HG03378 (cell line): ENCODE measurements at regions not wholly inside any gene's neighbourhood (a gene's known extent, or its start where the extent isn't known, plus 50 kb on each side); places are given as distances from the start of the nearest gene placed in this dataset.
"Not testable (repeated sequence)": the region's sequence is repeated elsewhere in the genome, so short reads cannot be mapped to it uniquely, and the experiment has no call there.

Source experiments
- ATAC-seq: cut with Tn5 transposase; IDR thresholded peaks from one replicate; pipeline ENCODE4 v1.9.1; 2021; ENCODE audit warnings: mild to moderate bottlenecking, moderate library complexity; ENCODE audit not compliant: unreplicated experiment

DNA sequence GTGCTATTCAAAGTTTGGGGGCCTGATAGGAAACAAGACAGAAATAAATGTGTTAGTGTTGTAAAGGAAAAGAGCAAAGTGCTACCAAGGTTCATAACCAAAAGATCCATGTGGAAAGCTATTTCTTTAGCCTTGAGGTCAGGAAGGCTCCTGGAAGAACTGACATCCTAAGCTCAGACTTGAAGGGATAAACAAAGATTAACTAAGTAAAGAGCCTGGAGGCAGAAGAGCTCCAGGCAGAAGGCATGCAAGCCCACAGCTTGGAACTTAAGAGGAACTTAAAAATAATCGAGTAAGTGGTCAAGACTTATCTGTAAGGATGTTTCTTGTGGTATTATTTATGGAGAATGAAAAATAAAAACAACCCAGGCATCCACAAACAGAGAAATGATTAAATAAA is 245.0 kb upstream of the MGAT5 start:
- no peak for ATAC-seq

DNA sequence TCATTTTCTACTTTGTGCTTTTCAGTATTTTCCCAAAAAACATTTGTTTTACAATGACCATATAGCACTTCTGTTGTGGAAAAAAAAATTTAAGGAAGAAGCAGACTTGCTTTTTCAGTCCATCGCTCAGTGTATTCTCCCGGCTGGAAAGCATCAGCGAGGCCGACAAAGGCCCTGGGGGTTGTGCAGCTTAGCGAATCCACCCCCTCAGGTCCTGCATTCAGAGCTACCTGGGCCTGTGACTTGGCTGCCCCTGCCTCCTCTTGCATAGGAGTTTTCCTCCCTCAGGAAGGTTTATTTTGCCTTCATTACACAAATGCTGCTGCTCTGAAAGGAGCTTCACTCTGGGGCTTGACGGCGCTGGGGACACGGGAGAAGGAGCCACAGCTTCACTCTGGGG is 244.4 kb upstream of the MGAT5 start:
- ATAC-seq = no peak

DNA sequence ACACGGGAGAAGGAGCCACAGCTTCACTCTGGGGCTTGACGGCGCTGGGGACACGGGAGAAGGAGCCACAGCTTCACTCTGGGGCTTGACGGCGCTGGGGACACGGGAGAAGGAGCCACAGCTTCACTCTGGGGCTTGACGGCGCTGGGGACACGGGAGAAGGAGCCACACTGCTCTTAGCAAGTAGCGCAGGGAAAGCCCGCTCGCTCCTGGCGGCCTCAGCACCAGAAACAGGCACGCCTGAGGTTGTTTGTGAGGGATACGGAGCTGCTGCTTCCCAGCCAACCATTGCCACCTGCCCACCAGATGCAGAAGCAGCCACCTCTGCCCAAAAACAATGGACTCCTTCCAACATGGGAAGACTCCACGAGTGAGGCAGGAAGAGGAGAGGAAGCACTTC is 244.0 kb upstream of the MGAT5 start:
- ATAC-seq = not testable (repeated sequence)

DNA sequence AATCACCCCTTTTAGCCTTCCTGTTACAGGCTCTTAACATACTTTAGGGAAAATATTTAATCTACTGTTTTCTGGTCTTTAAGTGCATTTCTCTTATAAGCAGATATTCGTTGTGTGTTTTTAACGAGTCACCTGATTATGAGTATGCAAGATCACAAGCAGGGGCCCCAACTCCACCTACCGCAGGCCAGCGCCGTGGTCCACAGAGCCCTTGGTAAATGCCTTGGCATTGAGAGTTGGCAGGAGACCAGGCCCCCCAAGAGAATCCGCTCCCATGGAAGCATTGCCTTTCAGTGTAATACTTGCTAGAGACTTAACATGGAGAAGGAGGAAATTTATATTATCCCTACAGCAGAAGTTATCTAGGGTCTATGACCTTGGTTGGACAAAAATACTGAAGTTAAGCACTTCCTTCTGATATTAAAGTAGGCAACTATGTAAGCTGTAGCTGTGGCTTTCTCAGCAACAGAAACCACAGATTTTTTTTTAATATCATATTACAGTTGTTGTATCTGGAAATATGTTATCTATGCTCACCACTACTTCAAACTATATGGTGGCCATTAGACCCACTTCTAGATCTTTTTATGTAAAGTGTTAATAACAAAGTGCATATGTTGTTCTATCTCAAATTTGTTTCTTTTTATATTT is 241.8 kb upstream of the MGAT5 start:
- ATAC-seq = no peak

DNA sequence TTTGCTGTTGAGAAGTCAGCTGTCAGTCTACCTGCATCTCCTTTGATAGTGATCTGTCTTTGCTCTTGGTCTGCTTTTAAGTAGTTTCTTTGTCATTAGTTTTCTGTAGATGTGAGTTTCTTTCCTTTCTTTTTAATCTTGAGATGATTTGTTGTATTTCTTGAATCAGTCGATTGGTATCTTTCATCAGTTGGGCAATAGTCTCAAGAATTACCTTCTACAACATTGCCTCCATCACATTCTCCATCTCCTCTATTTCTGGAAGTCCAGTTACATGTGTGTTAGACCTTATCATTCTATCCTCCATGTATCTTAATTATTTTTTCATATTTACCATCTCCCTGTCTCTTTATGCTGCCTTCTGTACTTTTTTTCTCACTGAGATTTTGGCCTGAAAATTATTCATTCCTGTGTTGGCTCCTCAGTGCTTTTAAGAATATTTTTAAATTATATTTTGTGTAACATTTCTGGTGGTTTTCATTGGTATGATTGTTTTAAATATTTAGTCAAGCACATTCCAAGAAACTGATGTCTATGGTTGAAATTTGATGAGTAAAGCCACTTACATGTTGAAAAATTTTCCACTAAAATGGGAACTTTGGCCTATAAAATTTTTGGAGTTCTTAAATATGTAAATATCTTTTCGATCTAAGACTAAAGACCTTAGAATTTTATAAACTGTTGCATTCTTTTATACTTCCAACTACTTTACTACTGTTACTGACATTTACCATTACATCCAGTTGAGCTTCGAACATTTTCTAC is 239.5 kb upstream of the MGAT5 start:
- no peak for ATAC-seq

DNA sequence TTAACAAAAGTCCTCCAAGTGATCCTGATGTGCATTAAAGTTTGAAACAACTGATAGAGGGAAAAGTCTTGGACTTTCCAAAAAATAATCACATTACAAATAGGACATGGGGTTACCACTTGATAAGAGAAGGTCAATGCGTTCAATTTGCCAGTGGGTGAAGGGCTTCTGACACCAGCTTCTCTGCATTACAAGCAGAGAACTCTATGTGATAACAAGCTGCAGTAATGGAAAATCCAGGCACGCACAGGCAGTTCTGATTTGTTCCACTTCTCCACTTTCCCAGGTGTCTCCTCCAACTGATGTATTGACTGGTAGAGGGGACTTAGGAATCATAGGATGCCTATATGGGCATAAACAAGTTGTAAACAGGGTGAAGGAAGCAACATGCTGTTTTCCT is 234.0 kb upstream of the MGAT5 start:
- ATAC-seq = no peak

DNA sequence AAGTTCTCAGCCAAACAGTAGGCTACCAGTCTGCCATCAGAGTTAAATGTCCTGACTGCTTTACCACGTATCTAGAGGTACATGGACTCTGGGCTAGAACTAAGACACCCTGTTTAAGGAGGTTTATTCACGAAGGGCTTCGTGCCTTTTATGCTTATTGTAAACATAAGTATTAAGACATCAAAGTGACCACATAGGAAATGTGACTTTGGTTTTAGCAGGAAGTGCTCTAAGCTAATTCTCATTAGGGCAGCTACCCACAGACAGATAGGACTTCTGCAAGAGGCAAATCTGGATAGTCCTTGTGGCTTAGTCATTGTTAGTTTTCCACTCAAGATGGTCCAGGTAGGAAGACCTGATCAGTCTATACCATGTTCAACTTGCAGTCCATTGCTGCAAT is 233.3 kb upstream of the MGAT5 start:
- no peak for ATAC-seq

DNA sequence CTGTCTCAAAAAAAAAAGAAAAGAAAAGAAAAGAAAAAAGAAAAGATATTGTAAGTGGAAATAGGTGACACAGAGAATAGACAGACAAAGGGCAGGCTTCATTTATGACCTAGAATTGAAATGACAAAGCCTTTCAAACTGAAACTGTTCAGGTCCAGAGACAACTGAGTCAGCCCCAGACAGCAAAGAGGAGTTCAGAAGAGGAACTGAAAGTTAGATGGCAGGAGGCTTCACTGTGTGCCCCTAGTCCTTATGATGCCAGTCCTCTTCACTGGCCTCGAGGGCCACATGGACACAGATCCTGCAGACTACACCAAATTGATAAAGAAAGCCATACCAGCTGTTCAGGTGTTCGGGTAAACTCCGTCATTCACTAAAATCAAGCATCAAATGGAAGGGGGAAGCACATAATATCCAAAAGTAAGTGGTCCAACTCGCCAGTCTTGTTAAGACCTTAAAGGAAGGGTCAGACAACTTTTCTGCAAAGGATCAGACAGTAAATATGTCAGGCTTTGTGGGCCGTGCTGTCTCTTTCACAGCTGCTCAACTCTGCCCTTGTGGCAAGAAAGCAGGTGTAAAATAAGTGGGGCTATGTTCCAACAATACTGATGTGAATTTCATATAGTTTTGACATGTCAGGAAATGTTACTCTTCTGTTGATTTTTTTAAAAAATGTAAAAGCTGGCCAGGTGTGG is 231.9 kb upstream of the MGAT5 start:
- ATAC-seq = peak; percentile 97

DNA sequence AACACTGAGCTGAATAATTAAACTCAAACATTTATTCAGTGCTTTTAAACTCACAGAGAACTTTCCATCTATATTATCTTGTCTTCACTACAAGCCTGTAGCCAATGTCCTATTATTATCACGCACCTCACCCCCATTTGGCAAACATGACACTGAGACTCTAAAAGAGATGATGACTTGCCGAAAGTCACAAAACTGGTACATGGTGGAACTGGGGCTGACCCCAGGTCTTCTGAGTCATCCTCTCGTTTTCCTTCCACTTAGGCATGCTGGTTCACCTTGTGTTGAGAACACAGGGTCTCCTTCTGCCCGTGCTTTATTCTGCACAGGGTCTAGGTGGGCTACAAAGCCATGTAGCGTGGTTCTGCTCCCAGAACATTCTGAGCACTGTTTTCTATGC is 230.0 kb upstream of the MGAT5 start:
- no peak for ATAC-seq

DNA sequence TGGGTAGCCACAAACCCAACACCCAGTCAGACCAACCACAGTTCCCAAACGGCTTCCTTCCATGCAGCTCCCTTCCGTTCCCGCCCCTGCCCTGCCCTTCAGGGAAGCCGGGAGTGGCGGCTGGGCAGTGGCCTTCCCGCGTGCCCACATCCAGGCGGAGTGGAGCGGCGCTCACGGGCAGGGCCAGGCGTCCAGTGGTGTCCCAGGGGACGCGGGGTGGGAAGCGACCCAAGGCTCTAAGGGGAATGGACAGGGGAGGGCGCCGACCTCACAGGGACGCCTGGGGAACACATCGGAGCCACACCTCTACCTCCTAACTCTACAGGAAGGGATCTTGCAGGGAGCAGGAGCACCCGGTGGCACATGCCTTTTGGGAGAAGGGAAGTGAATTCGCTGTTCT is 225.9 kb upstream of the MGAT5 start:
- ATAC-seq = no peak

DNA sequence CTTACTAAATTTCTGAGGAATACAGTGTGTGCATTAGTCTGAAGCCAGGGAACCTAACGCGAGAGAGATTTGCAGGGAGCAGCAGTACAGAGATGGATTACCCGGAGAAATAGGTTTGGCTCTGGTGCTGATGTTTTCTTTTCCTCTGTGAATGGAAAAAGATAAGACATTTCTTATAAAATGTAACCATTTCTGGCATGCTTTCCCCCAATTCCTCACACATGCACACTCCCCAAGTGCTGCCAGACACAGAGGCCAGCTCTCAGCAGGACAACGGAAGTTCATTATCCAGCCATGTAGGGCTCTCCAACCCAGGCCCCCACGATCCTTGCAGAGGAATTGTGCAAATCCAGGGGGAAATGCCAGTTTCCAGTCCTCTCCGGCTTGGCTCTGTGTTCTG is 224.5 kb upstream of the MGAT5 start:
- no peak for ATAC-seq

DNA sequence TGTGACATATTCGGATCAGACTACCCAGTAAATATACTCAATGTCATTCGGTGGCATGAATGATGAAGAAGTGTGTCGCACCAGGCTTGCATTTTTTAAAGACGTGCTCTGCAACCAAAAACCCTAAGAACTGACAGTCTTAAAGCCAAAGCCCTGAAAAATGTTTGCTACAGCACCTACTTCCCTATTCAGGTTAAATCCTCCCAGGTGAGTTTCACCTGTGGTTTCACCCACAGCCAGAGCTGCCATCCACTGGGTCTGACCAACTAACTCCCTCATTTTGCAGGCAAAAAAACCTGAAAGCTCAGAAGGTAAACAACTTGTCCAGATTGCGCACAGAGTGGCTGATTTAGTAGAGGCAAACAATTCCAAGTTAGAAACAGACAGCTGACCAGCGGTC is 222.3 kb upstream of the MGAT5 start:
- no peak for ATAC-seq

DNA sequence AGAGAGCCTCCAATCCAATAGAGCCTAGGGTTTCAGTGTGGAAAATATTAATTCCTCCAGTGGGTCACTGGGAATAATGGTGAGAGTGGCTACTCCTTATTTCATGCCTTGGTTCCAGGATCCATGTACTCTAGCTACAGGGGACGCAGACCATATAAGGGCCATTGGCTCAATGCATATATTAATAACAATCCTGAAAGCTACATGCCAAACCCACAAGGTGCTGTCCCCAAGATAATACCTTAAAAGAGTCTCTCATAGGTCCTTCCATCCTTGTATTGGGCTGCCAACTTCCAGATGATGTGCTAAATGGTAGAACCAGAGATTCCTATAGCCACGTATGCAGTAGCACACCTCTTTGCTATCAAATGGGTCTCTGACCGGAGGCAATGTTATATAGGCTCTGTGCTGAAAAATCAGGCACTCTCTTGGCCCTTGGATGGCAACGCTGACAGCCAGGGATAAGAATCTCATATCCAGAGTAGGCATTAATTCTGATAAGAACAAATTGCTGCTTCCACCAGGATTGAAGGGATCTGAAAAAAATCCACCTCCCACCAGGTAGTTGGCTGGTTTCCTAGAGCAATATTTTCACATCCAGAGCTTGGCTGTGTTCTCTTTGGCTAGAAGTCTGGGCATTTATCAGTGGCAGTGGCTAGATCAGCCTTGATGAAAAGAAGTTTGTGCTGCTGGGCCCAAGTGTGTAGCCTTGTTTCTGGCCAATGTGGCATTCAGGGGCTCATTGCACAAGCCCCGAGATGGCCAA is 218.1 kb upstream of the MGAT5 start:
- ATAC-seq = no peak

DNA sequence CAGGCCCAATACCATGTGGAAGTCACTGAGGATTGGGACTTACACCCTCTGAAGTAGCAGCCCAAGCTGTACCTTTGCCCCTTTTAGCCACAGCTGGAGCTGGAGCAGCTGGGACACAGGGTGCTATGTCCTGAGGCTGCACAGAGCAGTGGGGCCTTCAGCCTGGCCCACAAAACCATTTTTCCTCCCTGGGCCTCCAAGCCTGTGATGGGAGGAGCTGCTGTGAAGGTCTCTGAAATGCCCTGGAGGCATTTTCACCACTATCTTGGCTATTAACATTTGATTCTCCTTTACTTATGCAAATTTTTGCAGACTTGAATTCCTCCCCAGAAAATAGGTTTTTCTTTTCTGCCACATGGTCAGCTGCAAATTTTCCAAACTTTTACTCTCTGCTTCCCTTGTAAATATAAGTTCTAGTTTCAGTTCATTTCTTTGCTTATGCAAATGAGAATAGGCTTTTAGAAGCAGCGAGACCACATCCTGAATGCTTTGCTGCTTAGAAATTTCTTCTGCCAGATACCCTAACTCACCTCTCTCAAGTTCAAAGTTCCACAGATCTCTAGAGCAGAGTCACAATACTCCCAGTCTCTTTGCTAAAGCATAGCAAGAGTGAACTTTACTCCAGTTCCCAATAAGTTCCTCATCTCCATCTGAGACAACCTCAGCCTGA is 213.8 kb upstream of the MGAT5 start:
- peak; percentile 70 for ATAC-seq

DNA sequence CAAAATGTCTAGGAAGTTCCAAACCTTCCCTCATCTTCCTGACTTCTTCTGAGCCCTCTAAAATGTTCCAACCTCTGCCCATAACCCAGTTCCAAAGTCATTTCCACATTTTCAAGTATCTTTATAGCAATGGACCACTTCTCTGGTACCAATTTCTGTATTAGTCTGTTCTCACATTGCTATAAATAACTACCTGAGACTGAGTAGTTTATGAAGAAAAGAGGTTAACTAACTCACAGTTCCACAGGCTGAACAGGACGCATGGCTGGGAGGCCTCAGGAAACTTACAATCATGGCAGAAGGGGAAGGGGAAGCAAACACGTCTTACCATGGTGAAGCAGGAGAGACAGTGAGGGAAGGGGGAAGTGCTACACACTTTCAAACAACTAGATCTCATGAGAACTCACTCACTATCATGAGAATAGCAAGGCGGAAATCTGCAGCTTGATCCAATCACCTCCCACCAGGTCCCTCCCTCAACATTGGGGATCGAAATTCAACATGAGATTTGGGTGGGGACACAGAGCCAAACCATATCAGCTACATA is 213.2 kb upstream of the MGAT5 start:
- not testable (repeated sequence) for ATAC-seq

DNA sequence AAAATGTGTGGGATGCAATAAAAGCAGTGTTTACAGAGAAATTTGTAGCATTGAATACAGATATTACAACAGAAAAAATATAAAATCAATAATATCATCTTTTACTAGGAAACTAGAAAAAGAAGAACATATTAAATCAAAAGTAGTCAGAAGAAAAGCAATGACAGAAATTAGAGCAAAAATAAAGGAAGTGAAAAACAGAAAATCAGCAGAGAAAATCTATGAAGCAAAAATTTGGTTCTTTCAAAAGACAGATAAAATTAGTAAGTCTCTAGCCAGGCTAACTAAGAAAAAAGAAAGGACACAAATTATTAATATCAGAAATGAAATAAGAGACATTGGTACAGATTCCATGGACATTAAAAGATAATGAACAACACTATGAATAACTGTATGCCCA is 212.0 kb upstream of the MGAT5 start:
- peak; percentile 52 for ATAC-seq

DNA sequence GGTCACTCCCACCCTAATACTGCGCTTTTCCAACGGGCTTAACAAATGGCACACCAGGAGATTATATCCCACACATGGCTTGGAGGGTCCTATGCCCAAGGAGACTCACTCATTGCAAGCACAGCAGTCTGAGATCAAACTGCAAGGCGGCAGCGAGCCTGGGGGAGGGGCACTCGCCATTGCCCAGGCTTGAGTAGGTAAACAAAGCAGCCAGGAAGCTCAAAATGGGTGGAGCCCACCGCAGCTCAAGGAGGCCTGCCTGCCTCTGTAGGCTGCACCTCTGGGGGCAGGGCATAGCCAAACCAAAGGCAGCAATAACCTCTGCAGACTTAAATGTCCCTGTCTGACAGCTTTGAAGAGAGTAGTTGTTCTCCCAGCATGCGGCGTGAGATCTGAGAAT is 210.8 kb upstream of the MGAT5 start:
- ATAC-seq = not testable (repeated sequence)

DNA sequence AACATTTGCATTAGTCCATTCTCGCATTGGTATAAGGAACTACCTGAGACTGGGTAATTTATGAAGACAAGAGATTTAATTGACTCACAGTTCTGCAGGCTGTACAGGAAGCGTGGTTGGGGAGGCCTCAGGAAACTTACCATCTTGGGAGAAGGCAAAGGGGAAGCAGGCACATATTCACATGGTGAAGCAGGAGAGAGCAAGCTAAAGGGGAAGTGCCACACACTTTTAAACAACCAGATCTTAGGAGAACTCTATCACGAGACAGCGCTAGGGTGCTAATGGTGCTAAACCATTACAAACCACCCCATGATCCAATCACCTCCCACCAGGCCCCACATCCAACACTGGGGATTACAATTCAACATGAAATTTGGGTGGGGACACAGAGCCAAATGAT is 201.7 kb upstream of the MGAT5 start:
- no peak for ATAC-seq

DNA sequence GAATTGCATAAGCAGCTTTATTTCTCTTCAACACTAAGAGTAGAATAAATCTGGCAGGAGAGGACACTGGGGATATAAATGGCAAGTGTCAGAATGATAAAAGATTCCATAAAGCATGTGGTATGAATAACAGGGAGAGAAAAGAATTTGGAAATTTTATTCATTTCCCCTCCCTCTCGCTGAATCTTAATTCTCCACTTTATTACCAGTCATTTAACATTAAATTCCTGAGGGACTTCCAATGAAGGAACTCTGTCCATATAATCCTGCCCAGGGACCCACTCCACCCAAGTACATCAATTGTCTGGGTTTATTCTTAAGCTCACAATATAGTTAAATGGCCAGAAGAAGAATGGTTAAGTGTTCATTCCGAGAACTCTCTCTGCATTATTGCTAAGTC is 197.7 kb upstream of the MGAT5 start:
- ATAC-seq = no peak

DNA sequence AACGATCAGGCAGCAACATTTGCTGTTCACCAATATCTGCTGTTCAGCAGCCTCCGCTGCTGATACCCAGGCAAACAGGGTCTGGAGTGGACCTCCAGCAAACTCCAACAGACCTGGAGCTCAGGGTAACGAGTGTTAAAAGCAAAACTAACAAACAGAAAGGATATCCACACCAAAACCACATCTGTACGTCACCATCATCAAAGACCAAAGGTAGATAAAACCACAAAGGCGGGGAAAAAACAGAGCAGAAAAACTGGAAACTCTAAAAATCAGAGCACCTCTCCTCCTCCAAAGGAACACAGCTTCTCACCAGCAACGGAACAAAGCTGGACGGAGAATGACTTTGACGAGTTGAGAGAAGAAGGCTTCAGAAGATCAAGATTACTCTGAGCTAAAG is 192.8 kb upstream of the MGAT5 start:
- not testable (repeated sequence) for ATAC-seq

DNA sequence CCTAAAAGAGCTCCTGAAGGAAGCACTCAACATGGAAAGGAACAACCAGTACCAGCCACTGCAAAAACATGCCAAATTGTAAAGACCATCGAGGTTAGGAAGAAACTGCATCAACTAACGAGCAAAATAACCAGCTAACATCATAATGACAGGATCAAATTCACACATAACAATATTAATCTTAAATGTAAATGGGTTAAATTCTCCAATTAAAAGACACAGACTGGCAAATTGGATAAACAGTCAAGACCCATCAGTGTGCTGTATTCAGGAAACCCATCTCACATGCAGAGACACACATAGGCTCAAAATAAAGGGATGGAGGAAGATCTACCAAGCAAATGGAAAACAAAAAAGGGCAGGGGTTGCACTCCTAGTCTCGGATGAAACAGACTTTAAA is 191.6 kb upstream of the MGAT5 start:
- ATAC-seq = not testable (repeated sequence)
